ENCODE measurements at regions not wholly inside any gene's neighbourhood (a gene's known extent, or its start where the extent isn't known, plus 50 kb on each side); places are given as distances from the start of the nearest gene placed in this dataset.
"Not testable (repeated sequence)": the region's sequence is repeated elsewhere in the genome, so short reads cannot be mapped to it uniquely, and the experiment has no call there.

- ChIA-PET POLR2A (no interaction called here), CTCF (no interaction called here)
- DNase-seq (ENCODE audit: extremely low spot score), result no peak
- TF ChIP-seq SP1 (IDR thresholded peaks at IDR 0.05) (no peak), NFRKB (IDR thresholded peaks at IDR 0.05) (no peak), L3MBTL2 (conservative IDR thresholded peaks at IDR 0.05) (no peak), PKNOX1 (IDR thresholded peaks at IDR 0.05) (no peak), BHLHE40 (IDR thresholded peaks at IDR 0.05; ENCODE audit: borderline replicate concordance) (no peak), ZNF384 (IDR thresholded peaks at IDR 0.05) (no peak), HDGF (IDR thresholded peaks at IDR 0.05; ENCODE audit: borderline replicate concordance) (no peak), TARDBP (IDR thresholded peaks at IDR 0.05) (no peak), ARNT (IDR thresholded peaks at IDR 0.05) (no peak), ELF4 (IDR thresholded peaks at IDR 0.05) (no peak), SUZ12 (IDR thresholded peaks at IDR 0.05) (no peak), FOXA1 (IDR thresholded peaks at IDR 0.05) (no peak), LEF1 (IDR thresholded peaks at IDR 0.05; ENCODE audit: borderline replicate concordance) (no peak)
Observed at GRCh38 chr21:20272791-20273362, 725.3 kb upstream of the NCAM2 start.

- CTCF ChIA-PET, result no interaction called here
- TF ChIP-seq PKNOX1 (IDR thresholded peaks at IDR 0.05) (no peak), FOXM1 (IDR thresholded peaks at IDR 0.05; ENCODE audit: borderline replicate concordance) (no peak), HDGF (IDR thresholded peaks at IDR 0.05; ENCODE audit: borderline replicate concordance) (no peak), LEF1 (IDR thresholded peaks at IDR 0.05; ENCODE audit: borderline replicate concordance) (no peak), SUZ12 (IDR thresholded peaks at IDR 0.05) (no peak), TARDBP (IDR thresholded peaks at IDR 0.05) (no peak)
- no peak for DNase-seq (ENCODE audit: extremely low spot score)
- POLR2A ChIA-PET, result no interaction called here
Observed at GRCh38 chr21:20276377-20276776, 721.8 kb upstream of the NCAM2 start.

GRCh38 chr21:20276954-20277353, 721.3 kb upstream of the NCAM2 start:
- CTCF ChIA-PET, result no interaction called here
- no peak for TF ChIP-seq FOXA1 (IDR thresholded peaks at IDR 0.05)
- no peak for DNase-seq (ENCODE audit: extremely low spot score)
- POLR2A ChIA-PET, result no interaction called here

GRCh38 chr21:20283836-20284235, 714.4 kb upstream of the NCAM2 start:
- no peak for TF ChIP-seq ZNF384 (IDR thresholded peaks at IDR 0.05)
- no peak for TF ChIP-seq CTBP1 (IDR thresholded peaks at IDR 0.05; ENCODE audit: borderline replicate concordance)
- no peak for TF ChIP-seq TARDBP (IDR thresholded peaks at IDR 0.05)
- TF ChIP-seq L3MBTL2 (conservative IDR thresholded peaks at IDR 0.05), result no peak
- TF ChIP-seq LEF1 (IDR thresholded peaks at IDR 0.05; ENCODE audit: borderline replicate concordance), result no peak
- no peak for TF ChIP-seq FOXA1 (IDR thresholded peaks at IDR 0.05)
- no peak for TF ChIP-seq SUZ12 (IDR thresholded peaks at IDR 0.05)
- TF ChIP-seq FOXM1 (IDR thresholded peaks at IDR 0.05; ENCODE audit: borderline replicate concordance), result no peak
- TF ChIP-seq FOXK2 (IDR thresholded peaks at IDR 0.05), result no peak
- no peak for TF ChIP-seq NFRKB (IDR thresholded peaks at IDR 0.05)
- TF ChIP-seq ELF4 (IDR thresholded peaks at IDR 0.05), result no peak
- no peak for TF ChIP-seq SP1 (IDR thresholded peaks at IDR 0.05)
- no peak for TF ChIP-seq BHLHE40 (IDR thresholded peaks at IDR 0.05; ENCODE audit: borderline replicate concordance)
- TF ChIP-seq HDGF (IDR thresholded peaks at IDR 0.05; ENCODE audit: borderline replicate concordance), result no peak
- TF ChIP-seq PKNOX1 (IDR thresholded peaks at IDR 0.05), result no peak
- TF ChIP-seq ARNT (IDR thresholded peaks at IDR 0.05), result no peak
- POLR2A ChIA-PET, result no interaction called here
- CTCF ChIA-PET, result no interaction called here
- no peak for DNase-seq (ENCODE audit: extremely low spot score)

GRCh38 chr21:20292280-20292679, 705.9 kb upstream of the NCAM2 start:
- TF ChIP-seq FOXA1 (IDR thresholded peaks at IDR 0.05) (no peak), PKNOX1 (IDR thresholded peaks at IDR 0.05) (no peak), SP1 (IDR thresholded peaks at IDR 0.05) (no peak), FOXK2 (IDR thresholded peaks at IDR 0.05) (no peak), TARDBP (IDR thresholded peaks at IDR 0.05) (no peak), HDGF (IDR thresholded peaks at IDR 0.05; ENCODE audit: borderline replicate concordance) (no peak), L3MBTL2 (conservative IDR thresholded peaks at IDR 0.05) (no peak), FOXM1 (IDR thresholded peaks at IDR 0.05; ENCODE audit: borderline replicate concordance) (no peak), NFRKB (IDR thresholded peaks at IDR 0.05) (no peak), SUZ12 (IDR thresholded peaks at IDR 0.05) (no peak), LEF1 (IDR thresholded peaks at IDR 0.05; ENCODE audit: borderline replicate concordance) (no peak), CTBP1 (IDR thresholded peaks at IDR 0.05; ENCODE audit: borderline replicate concordance) (no peak), ARNT (IDR thresholded peaks at IDR 0.05) (no peak), ZNF384 (IDR thresholded peaks at IDR 0.05) (no peak), BHLHE40 (IDR thresholded peaks at IDR 0.05; ENCODE audit: borderline replicate concordance) (no peak), ELF4 (IDR thresholded peaks at IDR 0.05) (no peak)
- no peak for DNase-seq (ENCODE audit: extremely low spot score)
- ChIA-PET POLR2A (no interaction called here), CTCF (no interaction called here)

GRCh38 chr21:20292854-20293253, 705.4 kb upstream of the NCAM2 start:
- CTCF ChIA-PET, POLR2A ChIA-PET: not testable (repeated sequence)

More at GRCh38 chr21:20292854-20293253, 705.4 kb upstream of the NCAM2 start:
- not testable (repeated sequence) for DNase-seq (ENCODE audit: extremely low spot score)

Data from HEK293T (cell line).